ENCODE measurements at regions not wholly inside any gene's neighbourhood (a gene's known extent, or its start where the extent isn't known, plus 50 kb on each side); places are given as distances from the start of the nearest gene placed in this dataset.

GRCh38 chr14:55927028-55927427 is 191.2 kb upstream of the PELI2 start:
- no peak overlapping the region for H3K4me3 ChIP-seq (ENCODE audit: low read length)
- H3K9ac ChIP-seq (ENCODE audit: low read depth, low read length): no peak overlapping the region
- H3K9me3 ChIP-seq (ENCODE audit: insufficient read depth, low read depth, low read length): no peaks in the 10 kb centered on the region
- no peaks in the 10 kb centered on the region for H3K36me3 ChIP-seq (ENCODE audit: insufficient read depth, low read depth, low read length)
- H3K27ac ChIP-seq (ENCODE audit: low read length): no peak overlapping the region
- H3K4me1 ChIP-seq (ENCODE audit: insufficient read depth, low read length): peaks cover 11% of the 10 kb centered on the region
- no peaks in the 10 kb centered on the region for H3K27me3 ChIP-seq (ENCODE audit: insufficient read depth, low read length)

DNA sequence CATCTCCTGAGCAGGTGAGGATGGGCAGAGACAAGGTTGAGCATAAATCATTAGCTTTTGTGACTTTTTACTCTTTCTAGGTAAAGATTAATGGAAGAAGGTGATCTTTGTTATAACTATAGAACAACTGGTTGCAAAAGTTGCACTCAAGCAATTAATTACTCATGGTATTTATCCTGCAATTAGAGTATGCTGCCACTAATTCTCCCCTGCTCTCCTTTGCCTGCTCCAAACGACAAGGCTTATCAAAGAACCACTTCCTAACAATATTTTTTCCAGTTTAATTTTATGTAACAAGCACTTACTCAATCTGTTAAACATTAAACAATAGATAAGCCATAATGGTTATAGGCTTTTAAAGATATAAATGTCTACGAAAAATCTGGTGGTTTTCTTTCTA is 189.9 kb upstream of the PELI2 start:
- Histone ChIP-seq H3K4me1 (ENCODE audit: insufficient read depth, low read length) (peaks cover 11% of the 10 kb centered on the region), H3K9me3 (ENCODE audit: insufficient read depth, low read depth, low read length) (no peaks in the 10 kb centered on the region), H3K27ac (ENCODE audit: low read length) (no peak overlapping the region), H3K4me3 (ENCODE audit: low read length) (no peak overlapping the region), H3K9ac (ENCODE audit: low read depth, low read length) (no peak overlapping the region), H3K27me3 (ENCODE audit: insufficient read depth, low read length) (no peaks in the 10 kb centered on the region), H3K36me3 (ENCODE audit: insufficient read depth, low read depth, low read length) (no peaks in the 10 kb centered on the region)

- Histone ChIP-seq H3K9me3 (ENCODE audit: insufficient read depth, low read depth, low read length) (no peaks in the 10 kb centered on the region), H3K36me3 (ENCODE audit: insufficient read depth, low read depth, low read length) (no peaks in the 10 kb centered on the region), H3K9ac (ENCODE audit: low read depth, low read length) (no peak overlapping the region), H3K4me1 (ENCODE audit: insufficient read depth, low read length) (peaks cover 11% of the 10 kb centered on the region), H3K4me3 (ENCODE audit: low read length) (peak overlapping the region; percentile 20; the same call in 1 of the 2 replicates), H3K27me3 (ENCODE audit: insufficient read depth, low read length) (no peaks in the 10 kb centered on the region), H3K27ac (ENCODE audit: low read length) (no peak overlapping the region)
These were observed 189.1 kb upstream of the PELI2 start for GRCh38 chr14:55929136-55929535.

GRCh38 chr14:55930016-55930784 is 188.0 kb upstream of the PELI2 start:
- Histone ChIP-seq H3K4me1 (ENCODE audit: insufficient read depth, low read length) (peaks cover 11% of the 10 kb centered on the region), H3K27me3 (ENCODE audit: insufficient read depth, low read length) (no peaks in the 10 kb centered on the region), H3K9ac (ENCODE audit: low read depth, low read length) (no peak overlapping the region), H3K9me3 (ENCODE audit: insufficient read depth, low read depth, low read length) (no peaks in the 10 kb centered on the region; the same call in 1 of the 2 replicates), H3K36me3 (ENCODE audit: insufficient read depth, low read depth, low read length) (no peaks in the 10 kb centered on the region), H3K4me3 (ENCODE audit: low read length) (no peak overlapping the region), H3K27ac (ENCODE audit: low read length) (no peak overlapping the region)

GRCh38 chr14:55936691-55937090 is 181.5 kb upstream of the PELI2 start:
- H3K4me3 ChIP-seq (ENCODE audit: low read length): no peak overlapping the region
- no peaks in the 10 kb centered on the region; the same call in 1 of the 2 replicates for H3K9me3 ChIP-seq (ENCODE audit: insufficient read depth, low read depth, low read length)
- H3K36me3 ChIP-seq (ENCODE audit: insufficient read depth, low read depth, low read length): no peaks in the 10 kb centered on the region
- H3K4me1 ChIP-seq (ENCODE audit: insufficient read depth, low read length): peaks cover 3% of the 10 kb centered on the region; the same call in 1 of the 2 replicates
- no peak overlapping the region for H3K27ac ChIP-seq (ENCODE audit: low read length)
- H3K9ac ChIP-seq (ENCODE audit: low read depth, low read length): no peak overlapping the region
- H3K27me3 ChIP-seq (ENCODE audit: insufficient read depth, low read length): no peaks in the 10 kb centered on the region

GRCh38 chr14:55938249-55938791 is 179.9 kb upstream of the PELI2 start:
- H3K27ac ChIP-seq (ENCODE audit: low read length): no peak overlapping the region

GRCh38 chr14:55942076-55942654 is 176.0 kb upstream of the PELI2 start:
- Histone ChIP-seq H3K27me3 (ENCODE audit: insufficient read depth, low read length) (no peaks in the 10 kb centered on the region), H3K9ac (ENCODE audit: low read depth, low read length) (no peak overlapping the region), H3K4me1 (ENCODE audit: insufficient read depth, low read length) (no peaks in the 10 kb centered on the region), H3K27ac (ENCODE audit: low read length) (no peak overlapping the region), H3K9me3 (ENCODE audit: insufficient read depth, low read depth, low read length) (no peaks in the 10 kb centered on the region), H3K36me3 (ENCODE audit: insufficient read depth, low read depth, low read length) (no peaks in the 10 kb centered on the region), H3K4me3 (ENCODE audit: low read length) (no peak overlapping the region)

More at GRCh38 chr14:55938249-55938791, 179.9 kb upstream of the PELI2 start:
- Histone ChIP-seq H3K9ac (ENCODE audit: low read depth, low read length) (no peak overlapping the region), H3K27me3 (ENCODE audit: insufficient read depth, low read length) (no peaks in the 10 kb centered on the region), H3K9me3 (ENCODE audit: insufficient read depth, low read depth, low read length) (no peaks in the 10 kb centered on the region; the same call in 1 of the 2 replicates), H3K36me3 (ENCODE audit: insufficient read depth, low read depth, low read length) (no peaks in the 10 kb centered on the region), H3K4me3 (ENCODE audit: low read length) (no peak overlapping the region), H3K4me1 (ENCODE audit: insufficient read depth, low read length) (peaks cover 3% of the 10 kb centered on the region; the same call in 1 of the 2 replicates)

DNA sequence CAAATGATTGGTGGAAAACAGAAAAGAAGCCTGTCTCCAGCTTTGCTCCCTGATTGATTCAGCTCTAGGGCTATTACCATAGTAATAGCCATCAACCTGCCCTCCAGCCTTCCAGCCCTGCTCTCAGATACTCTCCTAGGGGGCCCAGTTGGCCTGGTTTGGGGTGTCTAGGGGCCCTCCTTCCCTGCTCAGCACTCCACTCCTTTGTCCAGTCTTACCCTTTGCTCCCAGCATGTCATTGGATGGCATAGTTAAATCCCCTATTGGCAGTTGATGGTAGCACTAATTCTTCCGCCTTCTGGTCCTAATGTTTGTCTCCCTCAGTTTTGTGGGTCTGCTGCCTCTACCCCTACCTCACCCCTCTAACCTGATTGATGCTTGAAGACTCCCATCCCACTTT is 175.4 kb upstream of the PELI2 start:
- no peaks in the 10 kb centered on the region for H3K4me1 ChIP-seq (ENCODE audit: insufficient read depth, low read length)
- no peaks in the 10 kb centered on the region for H3K27me3 ChIP-seq (ENCODE audit: insufficient read depth, low read length)
- H3K9me3 ChIP-seq (ENCODE audit: insufficient read depth, low read depth, low read length): no peaks in the 10 kb centered on the region
- H3K27ac ChIP-seq (ENCODE audit: low read length): no peak overlapping the region
- H3K9ac ChIP-seq (ENCODE audit: low read depth, low read length): no peak overlapping the region
- no peak overlapping the region for H3K4me3 ChIP-seq (ENCODE audit: low read length)
- H3K36me3 ChIP-seq (ENCODE audit: insufficient read depth, low read depth, low read length): no peaks in the 10 kb centered on the region

DNA sequence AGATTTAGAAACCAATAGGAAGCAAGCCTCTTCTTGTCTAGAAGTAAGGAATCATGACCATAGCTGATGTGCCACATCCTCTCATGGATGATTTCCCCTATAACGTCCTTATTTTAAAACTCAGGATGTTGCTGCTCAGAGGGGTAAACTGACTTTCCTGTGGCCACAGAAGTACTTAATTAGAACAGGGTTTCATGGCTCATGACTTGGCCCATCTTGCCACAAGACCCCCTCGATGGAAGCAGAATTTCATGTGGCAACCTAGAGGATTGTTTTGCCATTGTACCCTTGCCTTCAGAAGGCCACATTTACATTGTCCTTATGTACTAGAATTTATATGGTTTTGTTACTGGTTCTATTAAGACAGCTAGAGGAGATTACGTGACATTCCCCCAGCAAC is 173.5 kb upstream of the PELI2 start:
- Histone ChIP-seq H3K4me1 (ENCODE audit: insufficient read depth, low read length) (no peaks in the 10 kb centered on the region), H3K9ac (ENCODE audit: low read depth, low read length) (no peak overlapping the region), H3K27ac (ENCODE audit: low read length) (no peak overlapping the region), H3K4me3 (ENCODE audit: low read length) (no peak overlapping the region), H3K36me3 (ENCODE audit: insufficient read depth, low read depth, low read length) (no peaks in the 10 kb centered on the region), H3K27me3 (ENCODE audit: insufficient read depth, low read length) (no peaks in the 10 kb centered on the region), H3K9me3 (ENCODE audit: insufficient read depth, low read depth, low read length) (no peaks in the 10 kb centered on the region)

GRCh38 chr14:55946231-55946630 is 172.0 kb upstream of the PELI2 start:
- Histone ChIP-seq H3K27me3 (ENCODE audit: insufficient read depth, low read length) (no peaks in the 10 kb centered on the region), H3K9ac (ENCODE audit: low read depth, low read length) (no peak overlapping the region), H3K4me3 (ENCODE audit: low read length) (no peak overlapping the region), H3K36me3 (ENCODE audit: insufficient read depth, low read depth, low read length) (no peaks in the 10 kb centered on the region), H3K27ac (ENCODE audit: low read length) (no peak overlapping the region), H3K9me3 (ENCODE audit: insufficient read depth, low read depth, low read length) (no peaks in the 10 kb centered on the region), H3K4me1 (ENCODE audit: insufficient read depth, low read length) (no peaks in the 10 kb centered on the region)

- Histone ChIP-seq H3K4me3 (ENCODE audit: low read length) (no peak overlapping the region), H3K9ac (ENCODE audit: low read depth, low read length) (no peak overlapping the region), H3K36me3 (ENCODE audit: insufficient read depth, low read depth, low read length) (no peaks in the 10 kb centered on the region), H3K27me3 (ENCODE audit: insufficient read depth, low read length) (no peaks in the 10 kb centered on the region), H3K27ac (ENCODE audit: low read length) (no peak overlapping the region), H3K4me1 (ENCODE audit: insufficient read depth, low read length) (no peaks in the 10 kb centered on the region), H3K9me3 (ENCODE audit: insufficient read depth, low read depth, low read length) (no peaks in the 10 kb centered on the region)
These were observed 169.8 kb upstream of the PELI2 start for GRCh38 chr14:55948399-55948798.

DNA sequence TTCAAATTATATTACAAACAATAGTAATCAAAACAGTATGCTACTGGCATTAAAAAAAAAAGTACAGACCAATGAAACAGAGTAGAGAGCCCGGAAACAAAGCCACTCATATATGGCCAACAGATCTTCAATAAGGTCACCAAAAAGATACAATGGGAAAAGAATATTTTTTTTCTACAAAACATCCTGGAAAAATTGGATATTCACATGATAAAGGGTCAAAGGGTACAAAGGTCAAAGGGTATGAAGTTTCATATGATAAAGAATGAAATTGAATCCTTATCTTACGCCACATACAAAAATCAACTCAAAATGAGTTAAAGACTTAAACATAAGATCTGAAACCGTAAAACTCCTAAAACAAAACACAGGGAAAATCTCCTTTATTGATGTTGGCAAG is 168.5 kb upstream of the PELI2 start:
- H3K4me3 ChIP-seq (ENCODE audit: low read length): no peak overlapping the region
- no peaks in the 10 kb centered on the region for H3K36me3 ChIP-seq (ENCODE audit: insufficient read depth, low read depth, low read length)
- no peak overlapping the region for H3K27ac ChIP-seq (ENCODE audit: low read length)
- no peak overlapping the region for H3K9ac ChIP-seq (ENCODE audit: low read depth, low read length)
- H3K9me3 ChIP-seq (ENCODE audit: insufficient read depth, low read depth, low read length): no peaks in the 10 kb centered on the region
- no peaks in the 10 kb centered on the region for H3K4me1 ChIP-seq (ENCODE audit: insufficient read depth, low read length)
- H3K27me3 ChIP-seq (ENCODE audit: insufficient read depth, low read length): no peaks in the 10 kb centered on the region

All from iPS-20b (cell line).